ENCODE measurements at regions not wholly inside any gene's neighbourhood (a gene's known extent, or its start where the extent isn't known, plus 50 kb on each side); places are given as distances from the start of the nearest gene placed in this dataset.

- TF ChIP-seq CTCF (IDR thresholded peaks at IDR 0.05; ENCODE audit: borderline replicate concordance, extremely low read depth, low read length, poor library complexity, severe bottlenecking) (no peak), EZH2 (IDR thresholded peaks at IDR 0.05; ENCODE audit: borderline replicate concordance, low read depth, low read length, severe bottlenecking) (no peak)
These were observed 72.0 kb upstream of the FER start for GRCh38 chr5:108675736-108676135.
